Thoracic aorta (tissue), 2 donors: ENCODE measurements at regions not wholly inside any gene's neighbourhood (a gene's known extent, or its start where the extent isn't known, plus 50 kb on each side); places are given as distances from the start of the nearest gene placed in this dataset.

Experiments used
- ATAC-seq: fragments of 150-250 bp; one replicate; pipeline ENCODE4 v1.8.0; 2017; ENCODE audit warnings: low read depth; ENCODE audit not compliant: insufficient number of reproducible peaks, low FRiP score
- DNase-seq: peaks from one replicate; pipeline ENCODE4 v3.0.0-alpha.2; 2020; ENCODE audit warnings: low spot score
- H3K27ac ChIP-seq, 2 donors: fragments of 200-600 bp; sonication (generic); 1 replicate in 1 of 2; 2 replicates in 1 of 2; pipeline ENCODE4 v1.5.1; 2016; ENCODE audit warnings: mild to moderate bottlenecking in 2 of 2, moderate library complexity in 2 of 2
- H3K27me3 ChIP-seq: fragments of 200-600 bp; sonication (generic); replicated peaks from 2 replicates; pipeline ENCODE4 v1.6.0; 2016; ENCODE audit warnings: mild to moderate bottlenecking; ENCODE audit not compliant: insufficient read depth
- H3K36me3 ChIP-seq: fragments of 200-600 bp; sonication (generic); one replicate; pipeline ENCODE4 v1.5.1; 2016
- H3K4me1 ChIP-seq, 2 donors: fragments of 200-600 bp; sonication (generic); 1 replicate in 1 of 2; 2 replicates in 1 of 2; pipeline versions ENCODE4 v1.5.1 to v1.6.0; 2016; ENCODE audit warnings: low read depth in 2 of 2, mild to moderate bottlenecking in 1 of 2; ENCODE audit not compliant: control insufficient read depth in 1 of 2
- H3K4me3 ChIP-seq: fragments of 200-600 bp; sonication (generic); 2 replicates; pipeline ENCODE4 v1.5.1; 2016; ENCODE audit warnings: mild to moderate bottlenecking
- H3K9me3 ChIP-seq: fragments of 200-600 bp; sonication (generic); 2 replicates; pipeline ENCODE4 v1.5.1; 2016
- CTCF ChIP-seq: fragments of 200-600 bp; sonication (generic); IDR thresholded peaks from one replicate; pipeline ENCODE4 v1.5.1; 2019; ENCODE audit warnings: antibody characterized with exemption

GRCh38 chr7:42506097-42506496 is 269.1 kb upstream of the GLI3 start:
- no peak for TF ChIP-seq CTCF
- Histone ChIP-seq H3K9me3 (no peaks in the 10 kb centered on the region), H3K36me3 (no peaks in the 10 kb centered on the region), H3K4me1 (no peaks in the 10 kb centered on the region), H3K27me3 (no peaks in the 10 kb centered on the region), H3K4me3 (no peak overlapping the region), H3K27ac (no peak overlapping the region)
- ATAC-seq (no peak), DNase-seq (no peak)

DNA sequence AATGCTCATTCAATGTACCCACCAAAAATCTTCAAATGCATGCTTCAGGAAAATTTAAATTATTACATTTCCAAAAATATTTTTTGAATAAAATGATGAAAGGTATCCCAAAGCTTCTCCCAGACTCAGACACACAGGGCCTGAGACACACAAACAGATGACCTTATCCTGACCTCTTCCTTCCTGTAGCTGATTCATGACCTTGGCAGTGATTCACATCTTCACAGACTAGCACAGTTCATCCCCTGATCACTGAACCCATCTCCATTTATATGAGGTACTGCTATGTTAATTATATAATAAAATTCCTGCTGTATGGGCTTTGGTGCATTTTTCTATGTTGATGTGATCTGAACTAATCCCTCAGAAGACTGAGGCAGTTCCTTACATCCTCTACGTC is 265.0 kb upstream of the GLI3 start:
- H3K4me3 ChIP-seq, result no peak overlapping the region
- no peak for TF ChIP-seq CTCF
- ATAC-seq (no peak), DNase-seq (no peak)
- no peaks in the 10 kb centered on the region for H3K27me3 ChIP-seq
- no peaks in the 10 kb centered on the region for H3K36me3 ChIP-seq
- no peak overlapping the region for H3K27ac ChIP-seq
- H3K4me1 ChIP-seq, result no peaks in the 10 kb centered on the region
- H3K9me3 ChIP-seq, result no peaks in the 10 kb centered on the region

GRCh38 chr7:42495256-42495655 is 258.2 kb upstream of the GLI3 start:
- peaks cover 7 to 9% of the 10 kb centered on the region in 2 donors for H3K4me1 ChIP-seq
- no peaks in the 10 kb centered on the region for H3K27me3 ChIP-seq
- H3K27ac ChIP-seq, result no peak overlapping the region
- H3K4me3 ChIP-seq, result no peak overlapping the region
- no peaks in the 10 kb centered on the region for H3K36me3 ChIP-seq
- DNase-seq (no peak), ATAC-seq (no peak)
- no peaks in the 10 kb centered on the region for H3K9me3 ChIP-seq
- no peak for TF ChIP-seq CTCF

GRCh38 chr7:42494736-42495135 is 257.7 kb upstream of the GLI3 start:
- Histone ChIP-seq H3K4me1 (peaks cover 7 to 9% of the 10 kb centered on the region in 2 donors), H3K27me3 (no peaks in the 10 kb centered on the region), H3K27ac (no peak overlapping the region), H3K4me3 (no peak overlapping the region), H3K36me3 (no peaks in the 10 kb centered on the region), H3K9me3 (no peaks in the 10 kb centered on the region)
- TF ChIP-seq CTCF, result no peak
- peak; percentile 29 for ATAC-seq
- DNase-seq, result no peak

- Histone ChIP-seq H3K27ac (no peak overlapping the region), H3K4me3 (peak overlapping the region; percentile 71), H3K27me3 (no peaks in the 10 kb centered on the region), H3K36me3 (no peaks in the 10 kb centered on the region), H3K4me1 (peaks cover 7 to 9% of the 10 kb centered on the region in 2 donors), H3K9me3 (no peaks in the 10 kb centered on the region)
- DNase-seq (no peak), ATAC-seq (no peak)
- no peak for TF ChIP-seq CTCF
Measured at GRCh38 chr7:42494199-42494710, 257.2 kb upstream of the GLI3 start.
